Glutamatergic neuron (in vitro differentiated cells): ENCODE measurements at regions not wholly inside any gene's neighbourhood (a gene's known extent, or its start where the extent isn't known, plus 50 kb on each side); places are given as distances from the start of the nearest gene placed in this dataset.

Experiments used
- DNase-seq: peaks from one replicate; pipeline ENCODE4 v3.0.0; 2022
- H3K27ac Mint-ChIP-seq: one replicate; pipeline ENCODE4 v1.8.0; 2020; ENCODE audit warnings: mild to moderate bottlenecking, mixed read lengths, inconsistent platforms; ENCODE audit not compliant: unreplicated experiment
- H3K27me3 Mint-ChIP-seq: one replicate; pipeline ENCODE4 v1.8.0; 2020; ENCODE audit warnings: mild to moderate bottlenecking, moderate library complexity, mixed read lengths, inconsistent platforms; ENCODE audit not compliant: unreplicated experiment
- H3K36me3 Mint-ChIP-seq: one replicate; pipeline ENCODE4 v1.8.0; 2020; ENCODE audit warnings: mild to moderate bottlenecking, mixed read lengths, inconsistent platforms; ENCODE audit not compliant: unreplicated experiment
- H3K4me1 Mint-ChIP-seq: one replicate; pipeline ENCODE4 v1.8.0; 2020; ENCODE audit warnings: mild to moderate bottlenecking, low read depth, mixed read lengths, inconsistent platforms; ENCODE audit not compliant: unreplicated experiment
- H3K4me3 Mint-ChIP-seq: one replicate; pipeline ENCODE4 v1.8.0; 2020; ENCODE audit warnings: mild to moderate bottlenecking, mixed read lengths, inconsistent platforms; ENCODE audit not compliant: unreplicated experiment
- H3K9me3 Mint-ChIP-seq: one replicate; pipeline ENCODE4 v1.8.0; 2020; ENCODE audit warnings: mild to moderate bottlenecking, moderate library complexity, mixed read lengths, inconsistent platforms; ENCODE audit not compliant: unreplicated experiment
- TF ChIP-seq, protein P1 (sequence below): fragments of 200-600 bp; sonication (generic); IDR thresholded peaks from one replicate; pipeline ENCODE4 v1.5.0; 2021; ENCODE audit not compliant: partially characterized antibody, unreplicated experiment

- TF ChIP-seq, protein P1, sequence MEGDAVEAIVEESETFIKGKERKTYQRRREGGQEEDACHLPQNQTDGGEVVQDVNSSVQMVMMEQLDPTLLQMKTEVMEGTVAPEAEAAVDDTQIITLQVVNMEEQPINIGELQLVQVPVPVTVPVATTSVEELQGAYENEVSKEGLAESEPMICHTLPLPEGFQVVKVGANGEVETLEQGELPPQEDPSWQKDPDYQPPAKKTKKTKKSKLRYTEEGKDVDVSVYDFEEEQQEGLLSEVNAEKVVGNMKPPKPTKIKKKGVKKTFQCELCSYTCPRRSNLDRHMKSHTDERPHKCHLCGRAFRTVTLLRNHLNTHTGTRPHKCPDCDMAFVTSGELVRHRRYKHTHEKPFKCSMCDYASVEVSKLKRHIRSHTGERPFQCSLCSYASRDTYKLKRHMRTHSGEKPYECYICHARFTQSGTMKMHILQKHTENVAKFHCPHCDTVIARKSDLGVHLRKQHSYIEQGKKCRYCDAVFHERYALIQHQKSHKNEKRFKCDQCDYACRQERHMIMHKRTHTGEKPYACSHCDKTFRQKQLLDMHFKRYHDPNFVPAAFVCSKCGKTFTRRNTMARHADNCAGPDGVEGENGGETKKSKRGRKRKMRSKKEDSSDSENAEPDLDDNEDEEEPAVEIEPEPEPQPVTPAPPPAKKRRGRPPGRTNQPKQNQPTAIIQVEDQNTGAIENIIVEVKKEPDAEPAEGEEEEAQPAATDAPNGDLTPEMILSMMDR = no peak
- no peaks in the 10 kb centered on the region for H3K4me1 Mint-ChIP-seq
- H3K36me3 Mint-ChIP-seq = no peaks in the 10 kb centered on the region
- no peak overlapping the region for H3K27ac Mint-ChIP-seq
- H3K9me3 Mint-ChIP-seq = no peaks in the 10 kb centered on the region
- no peak overlapping the region for H3K4me3 Mint-ChIP-seq
- no peaks in the 10 kb centered on the region for H3K27me3 Mint-ChIP-seq
- no peak for DNase-seq
Measured at GRCh38 chr5:148708854-148709253, 54.5 kb upstream of the HTR4 start.

- no peaks in the 10 kb centered on the region for H3K9me3 Mint-ChIP-seq
- TF ChIP-seq, protein P1 = no peak
- H3K36me3 Mint-ChIP-seq = no peaks in the 10 kb centered on the region
- H3K4me1 Mint-ChIP-seq = no peaks in the 10 kb centered on the region
- no peaks in the 10 kb centered on the region for H3K27me3 Mint-ChIP-seq
- no peak for DNase-seq
- H3K4me3 Mint-ChIP-seq = no peak overlapping the region
- no peak overlapping the region for H3K27ac Mint-ChIP-seq
Measured at GRCh38 chr5:148711961-148712360, 57.6 kb upstream of the HTR4 start.

DNA sequence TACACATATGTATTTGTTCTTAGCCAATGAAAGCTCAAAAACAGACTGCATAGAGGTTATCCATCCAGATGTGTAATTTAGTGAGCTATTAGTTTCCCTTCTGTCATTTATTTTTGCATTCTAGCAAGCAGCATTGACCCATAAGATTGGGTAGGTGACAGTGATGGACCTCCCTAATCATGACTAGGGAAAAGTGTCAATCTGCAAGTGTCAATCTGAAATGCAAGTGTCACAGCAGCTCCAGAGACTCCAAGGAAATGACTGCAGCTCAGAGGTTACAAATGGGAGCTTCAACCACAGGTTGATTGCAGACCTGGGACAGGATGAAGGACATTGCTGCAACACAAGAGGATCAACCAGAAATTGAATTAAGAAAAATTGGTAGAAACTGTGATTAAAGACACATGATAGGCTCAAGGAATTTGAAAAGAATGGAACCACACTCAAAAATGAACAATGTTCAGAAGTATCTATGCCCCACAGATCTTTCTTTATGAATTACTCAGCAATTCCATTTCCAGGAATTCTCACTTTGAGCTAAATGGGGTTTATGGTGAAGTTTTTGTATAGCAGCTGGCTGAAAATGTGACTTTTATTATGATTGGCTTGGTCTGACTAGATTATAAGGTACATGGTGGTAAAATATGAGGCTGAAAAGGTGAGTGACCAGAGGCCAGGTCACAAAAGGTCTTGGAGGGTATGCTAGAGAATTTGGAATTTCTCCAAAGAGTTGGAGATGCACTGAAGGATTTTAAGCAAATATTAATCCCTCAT lies 59.6 kb upstream of the HTR4 start:
- DNase-seq = no peak
- Mint-ChIP-seq H3K27ac (no peak overlapping the region), H3K27me3 (no peaks in the 10 kb centered on the region), H3K4me1 (no peaks in the 10 kb centered on the region), H3K4me3 (no peak overlapping the region), H3K9me3 (no peaks in the 10 kb centered on the region), H3K36me3 (no peaks in the 10 kb centered on the region)
- TF ChIP-seq, protein P1 = no peak

GRCh38 chr5:148716716-148717115 lies 62.4 kb upstream of the HTR4 start:
- H3K27me3 Mint-ChIP-seq = no peaks in the 10 kb centered on the region

GRCh38 chr5:148717668-148718067 lies 63.3 kb upstream of the HTR4 start:
- no peak overlapping the region for H3K4me3 Mint-ChIP-seq
- DNase-seq = no peak
- H3K4me1 Mint-ChIP-seq = no peaks in the 10 kb centered on the region
- TF ChIP-seq, protein P1 = no peak
- H3K27ac Mint-ChIP-seq = no peak overlapping the region
- H3K36me3 Mint-ChIP-seq = no peaks in the 10 kb centered on the region
- H3K9me3 Mint-ChIP-seq = no peaks in the 10 kb centered on the region
- H3K27me3 Mint-ChIP-seq = no peaks in the 10 kb centered on the region

More at GRCh38 chr5:148716716-148717115, 62.4 kb upstream of the HTR4 start:
- Mint-ChIP-seq H3K9me3 (no peaks in the 10 kb centered on the region), H3K27ac (no peak overlapping the region), H3K4me3 (no peak overlapping the region), H3K4me1 (no peaks in the 10 kb centered on the region), H3K36me3 (no peaks in the 10 kb centered on the region)
- TF ChIP-seq, protein P1 = no peak
- no peak for DNase-seq
